Esophagus (tissue), 2 donors: ENCODE measurements at regions not wholly inside any gene's neighbourhood (a gene's known extent, or its start where the extent isn't known, plus 50 kb on each side); places are given as distances from the start of the nearest gene placed in this dataset.

Experiments
- H3K27ac ChIP-seq, 2 donors: one replicate each; pipeline ENCODE4 v1.5.1; 2013; ENCODE audit warnings: low read depth in 2 of 2, mild to moderate bottlenecking in 2 of 2, inconsistent platforms in 1 of 2, low read length in 1 of 2, moderate library complexity in 1 of 2
- H3K27me3 ChIP-seq, 2 donors: one replicate each; pipeline ENCODE4 v1.6.1; 2013; ENCODE audit warnings: low read length in 2 of 2, control low read depth in 1 of 2, mild to moderate bottlenecking in 1 of 2; ENCODE audit not compliant: insufficient read depth in 2 of 2, control insufficient read depth in 1 of 2
- H3K36me3 ChIP-seq, 2 donors: one replicate each; pipeline ENCODE4 v1.6.1; 2013; ENCODE audit warnings: low read length in 1 of 2; ENCODE audit not compliant: control insufficient read depth in 2 of 2, insufficient read depth in 2 of 2
- H3K4me1 ChIP-seq, 2 donors: one replicate each; pipeline ENCODE4 v1.6.1; 2013; ENCODE audit warnings: low read length in 1 of 2; ENCODE audit not compliant: control insufficient read depth in 2 of 2, insufficient read depth in 2 of 2
- H3K4me3 ChIP-seq, 2 donors: one replicate each; pipeline ENCODE4 v1.5.1; 2013; ENCODE audit warnings: low read length in 2 of 2, mild to moderate bottlenecking in 2 of 2, low read depth in 1 of 2, moderate library complexity in 1 of 2
- H3K9me3 ChIP-seq, 2 donors: one replicate each; pipeline ENCODE4 v1.6.1; 2013; ENCODE audit warnings: mild to moderate bottlenecking in 2 of 2, low read depth in 1 of 2, low read length in 1 of 2, moderate library complexity in 1 of 2; ENCODE audit not compliant: control insufficient read depth in 2 of 2, insufficient read depth in 1 of 2
- WGBS, 2 donors: extraction: QIAGEN DNeasy Blood & Tissue Kit; methylation state at CpG; one replicate each; pipeline ENCODE4 v1.1.7; 2013; 5-methylcytosine and 5-hydroxymethylcytosine counted together
- donor health status: healthy with polysubstance abuse.
- donor health status: Bipolar disorder and iron deficiency.

GRCh38 chr13:103243495-103243894 is 177.3 kb upstream of the SLC10A2 start:
- H3K27me3 ChIP-seq, result no peaks in the 10 kb centered on the region
- no peak overlapping the region for H3K4me3 ChIP-seq
- no peaks in the 10 kb centered on the region for H3K9me3 ChIP-seq
- H3K4me1 ChIP-seq, result no peaks in the 10 kb centered on the region
- no peak overlapping the region for H3K27ac ChIP-seq
- WGBS, 2 donors, result 66 to 79% methylated on average over 3 of the region's 3 CpGs
- H3K36me3 ChIP-seq, result no peaks in the 10 kb centered on the region

GRCh38 chr13:103238441-103238840 is 172.2 kb upstream of the SLC10A2 start:
- no peak overlapping the region for H3K27ac ChIP-seq
- 59 to 65% methylated on average over 2 of the region's 2 CpGs for WGBS, 2 donors
- no peaks in the 10 kb centered on the region for H3K4me1 ChIP-seq
- no peaks in the 10 kb centered on the region for H3K9me3 ChIP-seq
- H3K36me3 ChIP-seq, result no peaks in the 10 kb centered on the region
- H3K27me3 ChIP-seq, result no peaks in the 10 kb centered on the region
- H3K4me3 ChIP-seq, result no peak overlapping the region

GRCh38 chr13:103236213-103236612 is 170.0 kb upstream of the SLC10A2 start:
- WGBS, 2 donors, result 89 to 94% methylated on average over 2 of the region's 2 CpGs
- no peaks in the 10 kb centered on the region for H3K27me3 ChIP-seq
- no peaks in the 10 kb centered on the region for H3K4me1 ChIP-seq
- no peaks in the 10 kb centered on the region for H3K9me3 ChIP-seq
- H3K4me3 ChIP-seq, result no peak overlapping the region
- H3K36me3 ChIP-seq, result no peaks in the 10 kb centered on the region
- H3K27ac ChIP-seq, result no peak overlapping the region

- Histone ChIP-seq H3K4me3 (no peak overlapping the region), H3K4me1 (no peaks in the 10 kb centered on the region), H3K27ac (no peak overlapping the region), H3K36me3 (no peaks in the 10 kb centered on the region), H3K9me3 (no peaks in the 10 kb centered on the region), H3K27me3 (no peaks in the 10 kb centered on the region)
- WGBS, 2 donors, result 68 to 78% methylated on average over 1 of the region's 1 CpG
These were observed 163.5 kb upstream of the SLC10A2 start for GRCh38 chr13:103229674-103230073.

GRCh38 chr13:103224804-103225203 is 158.6 kb upstream of the SLC10A2 start:
- peaks cover 0 to 3% of the 10 kb centered on the region in 2 donors for H3K4me1 ChIP-seq
- no peak overlapping the region for H3K4me3 ChIP-seq
- H3K27me3 ChIP-seq, result no peaks in the 10 kb centered on the region
- no peaks in the 10 kb centered on the region for H3K36me3 ChIP-seq
- no peak overlapping the region for H3K27ac ChIP-seq
- WGBS, 2 donors, result 68 to 69% methylated on average over 4 of the region's 4 CpGs
- no peaks in the 10 kb centered on the region for H3K9me3 ChIP-seq

- 46 to 60% methylated on average over 4 of the region's 4 CpGs for WGBS, 2 donors
These were observed 156.5 kb upstream of the SLC10A2 start for GRCh38 chr13:103222683-103223082.

GRCh38 chr13:103218253-103218652 is 152.0 kb upstream of the SLC10A2 start:
- Histone ChIP-seq H3K4me3 (no peak overlapping the region), H3K27ac (no peak overlapping the region), H3K36me3 (no peaks in the 10 kb centered on the region), H3K9me3 (no peaks in the 10 kb centered on the region), H3K4me1 (peaks cover 0 to 3% of the 10 kb centered on the region in 2 donors), H3K27me3 (no peaks in the 10 kb centered on the region)
- WGBS, 2 donors, result 43 to 56% methylated on average over 1 of the region's 1 CpG

More at GRCh38 chr13:103222683-103223082, 156.5 kb upstream of the SLC10A2 start:
- Histone ChIP-seq H3K4me3 (no peak overlapping the region), H3K27me3 (no peaks in the 10 kb centered on the region), H3K4me1 (peaks cover 0 to 3% of the 10 kb centered on the region in 2 donors), H3K9me3 (no peaks in the 10 kb centered on the region), H3K27ac (no peak overlapping the region), H3K36me3 (no peaks in the 10 kb centered on the region)

GRCh38 chr13:103213152-103213551 is 146.9 kb upstream of the SLC10A2 start:
- Histone ChIP-seq H3K27me3 (no peaks in the 10 kb centered on the region), H3K9me3 (no peaks in the 10 kb centered on the region), H3K4me3 (no peak overlapping the region), H3K4me1 (peaks cover 0 to 2% of the 10 kb centered on the region in 2 donors), H3K36me3 (no peaks in the 10 kb centered on the region), H3K27ac (no peak overlapping the region)
- 58 to 66% methylated on average over 7 of the region's 7 CpGs for WGBS, 2 donors

- no peak overlapping the region for H3K4me3 ChIP-seq
- no peak overlapping the region for H3K27ac ChIP-seq
- no peaks in the 10 kb centered on the region for H3K36me3 ChIP-seq
- no peaks in the 10 kb centered on the region for H3K9me3 ChIP-seq
- no peaks in the 10 kb centered on the region for H3K27me3 ChIP-seq
- H3K4me1 ChIP-seq, result peaks cover 0 to 2% of the 10 kb centered on the region in 2 donors
- WGBS, 2 donors, result 76 to 81% methylated on average over 4 of the region's 4 CpGs
These were observed 144.1 kb upstream of the SLC10A2 start for GRCh38 chr13:103210348-103210747.

- Histone ChIP-seq H3K36me3 (no peaks in the 10 kb centered on the region), H3K4me3 (no peak overlapping the region), H3K27ac (no peak overlapping the region), H3K4me1 (no peaks in the 10 kb centered on the region), H3K27me3 (no peaks in the 10 kb centered on the region), H3K9me3 (peaks cover 0 to 2% of the 10 kb centered on the region in 2 donors)
These were observed 137.6 kb upstream of the SLC10A2 start for GRCh38 chr13:103203735-103204330.
